Activated T-helper 2 cell treated with anti-CD3 and anti-CD28 coated beads, Interferon-gamma antibody, Interleukin-2, Interleukin-4, amounts not matched to agents 10 μg/mL and 5 μg/mL and 100 μg/mL, durations not matched to agents 14 hours and 24 hours and 36 hours (primary cell): ENCODE measurements at regions not wholly inside any gene's neighbourhood (a gene's known extent, or its start where the extent isn't known, plus 50 kb on each side); places are given as distances from the start of the nearest gene placed in this dataset.
"Not testable (repeated sequence)": the region's sequence is repeated elsewhere in the genome, so short reads cannot be mapped to it uniquely, and the experiment has no call there.

ENCODE experiments used
- DNase-seq: peaks from one replicate; pipeline ENCODE4 v3.0.0; 2021; ENCODE audit warnings: low spot score
- H3K27ac Mint-ChIP-seq: one replicate; pipeline ENCODE4 v1.8.0; 2021; ENCODE audit warnings: mixed read lengths
- H3K27me3 Mint-ChIP-seq: one replicate; pipeline ENCODE4 v1.8.0; 2021; ENCODE audit warnings: low read depth, mixed read lengths
- H3K36me3 Mint-ChIP-seq: one replicate; pipeline ENCODE4 v1.8.0; 2021; ENCODE audit warnings: low read depth, mixed read lengths
- H3K4me1 Mint-ChIP-seq: one replicate; pipeline ENCODE4 v1.8.0; 2021; ENCODE audit warnings: low read depth, mixed read lengths
- H3K4me3 Mint-ChIP-seq: one replicate; pipeline ENCODE4 v1.8.0; 2021; ENCODE audit warnings: low read depth, mild to moderate bottlenecking, moderate library complexity, mixed read lengths
- H3K9me3 Mint-ChIP-seq: one replicate; pipeline ENCODE4 v1.8.0; 2021; ENCODE audit warnings: mixed read lengths
- intact Hi-C: fragments of 100-400 bp; cut with micrococcal nuclease; formaldehyde crosslinking; loops from one replicate; pipeline ENCODE4 v1.15.1; 2023

- H3K27me3 Mint-ChIP-seq: no peaks in the 10 kb centered on the region
These were observed 1235.6 kb downstream of the EFNA5 start for GRCh38 chr5:106435185-106435584.

GRCh38 chr5:106430733-106431132 lies 1240.0 kb downstream of the EFNA5 start:
- intact Hi-C loops, H3K4me1 Mint-ChIP-seq, H3K4me3 Mint-ChIP-seq, H3K27ac Mint-ChIP-seq, DNase-seq, H3K36me3 Mint-ChIP-seq, H3K27me3 Mint-ChIP-seq: not testable (repeated sequence)
- peaks cover 21% of the 10 kb centered on the region for H3K9me3 Mint-ChIP-seq

More at GRCh38 chr5:106435185-106435584, 1235.6 kb downstream of the EFNA5 start:
- Mint-ChIP-seq H3K4me1 (no peaks in the 10 kb centered on the region), H3K9me3 (peaks cover 21% of the 10 kb centered on the region), H3K27ac (no peak overlapping the region), H3K4me3 (no peak overlapping the region), H3K36me3 (no peaks in the 10 kb centered on the region)
- intact Hi-C loops: no loop called here
- DNase-seq: no peak

GRCh38 chr5:106423109-106423897 lies 1247.4 kb downstream of the EFNA5 start:
- no peak overlapping the region for H3K27ac Mint-ChIP-seq
- intact Hi-C loops: no loop called here
- no peak for DNase-seq
- H3K4me1 Mint-ChIP-seq: no peaks in the 10 kb centered on the region
- H3K4me3 Mint-ChIP-seq: no peak overlapping the region
- no peaks in the 10 kb centered on the region for H3K36me3 Mint-ChIP-seq
- no peaks in the 10 kb centered on the region for H3K27me3 Mint-ChIP-seq
- H3K9me3 Mint-ChIP-seq: peaks cover 9% of the 10 kb centered on the region

- H3K4me3 Mint-ChIP-seq: no peak overlapping the region
- H3K27ac Mint-ChIP-seq: no peak overlapping the region
- H3K27me3 Mint-ChIP-seq: no peaks in the 10 kb centered on the region
- no peaks in the 10 kb centered on the region for H3K36me3 Mint-ChIP-seq
- intact Hi-C loops: no loop called here
- no peak for DNase-seq
- peaks cover 17% of the 10 kb centered on the region for H3K9me3 Mint-ChIP-seq
- no peaks in the 10 kb centered on the region for H3K4me1 Mint-ChIP-seq
These were observed 1250.6 kb downstream of the EFNA5 start for GRCh38 chr5:106420102-106420501.

GRCh38 chr5:106418196-106418595 lies 1252.5 kb downstream of the EFNA5 start:
- intact Hi-C loops: no loop called here

GRCh38 chr5:106417566-106417965 lies 1253.2 kb downstream of the EFNA5 start:
- no peaks in the 10 kb centered on the region for H3K27me3 Mint-ChIP-seq
- H3K27ac Mint-ChIP-seq: no peak overlapping the region
- no peaks in the 10 kb centered on the region for H3K36me3 Mint-ChIP-seq
- no peak overlapping the region for H3K4me3 Mint-ChIP-seq
- no peak for DNase-seq
- intact Hi-C loops: no loop called here
- no peaks in the 10 kb centered on the region for H3K4me1 Mint-ChIP-seq
- peaks cover 11% of the 10 kb centered on the region for H3K9me3 Mint-ChIP-seq

More at GRCh38 chr5:106418196-106418595, 1252.5 kb downstream of the EFNA5 start:
- Mint-ChIP-seq H3K4me3 (no peak overlapping the region), H3K4me1 (no peaks in the 10 kb centered on the region), H3K9me3 (peaks cover 11% of the 10 kb centered on the region), H3K27ac (no peak overlapping the region), H3K36me3 (no peaks in the 10 kb centered on the region), H3K27me3 (no peaks in the 10 kb centered on the region)
- no peak for DNase-seq

- Mint-ChIP-seq H3K27ac (no peak overlapping the region), H3K4me3 (no peak overlapping the region)
- DNase-seq: no peak
These were observed 1253.6 kb downstream of the EFNA5 start for GRCh38 chr5:106417163-106417562.

GRCh38 chr5:106415541-106415940 lies 1255.2 kb downstream of the EFNA5 start:
- H3K27me3 Mint-ChIP-seq: no peaks in the 10 kb centered on the region
- no peaks in the 10 kb centered on the region for H3K4me1 Mint-ChIP-seq
- no peaks in the 10 kb centered on the region for H3K36me3 Mint-ChIP-seq
- no peak overlapping the region for H3K4me3 Mint-ChIP-seq
- intact Hi-C loops: no loop called here
- H3K27ac Mint-ChIP-seq: no peak overlapping the region
- peaks cover 11% of the 10 kb centered on the region for H3K9me3 Mint-ChIP-seq
- DNase-seq: no peak

More at GRCh38 chr5:106417163-106417562, 1253.6 kb downstream of the EFNA5 start:
- Mint-ChIP-seq H3K27me3 (no peaks in the 10 kb centered on the region), H3K9me3 (peaks cover 11% of the 10 kb centered on the region), H3K36me3 (no peaks in the 10 kb centered on the region), H3K4me1 (no peaks in the 10 kb centered on the region)
- intact Hi-C loops: no loop called here

GRCh38 chr5:106414342-106414741 lies 1256.4 kb downstream of the EFNA5 start:
- Mint-ChIP-seq H3K4me1 (no peaks in the 10 kb centered on the region), H3K27ac (no peak overlapping the region), H3K4me3 (no peak overlapping the region), H3K27me3 (no peaks in the 10 kb centered on the region), H3K36me3 (no peaks in the 10 kb centered on the region), H3K9me3 (peaks cover 11% of the 10 kb centered on the region)
- intact Hi-C loops: no loop called here
- no peak for DNase-seq

- no peak for DNase-seq
- intact Hi-C loops: no loop called here
- no peak overlapping the region for H3K4me3 Mint-ChIP-seq
- H3K36me3 Mint-ChIP-seq: no peaks in the 10 kb centered on the region
- H3K9me3 Mint-ChIP-seq: peaks cover 11% of the 10 kb centered on the region
- no peaks in the 10 kb centered on the region for H3K4me1 Mint-ChIP-seq
- H3K27ac Mint-ChIP-seq: no peak overlapping the region
- no peaks in the 10 kb centered on the region for H3K27me3 Mint-ChIP-seq
These were observed 1258.1 kb downstream of the EFNA5 start for GRCh38 chr5:106412606-106413005.

- H3K27ac Mint-ChIP-seq: no peak overlapping the region
- DNase-seq: no peak
- intact Hi-C loops: no loop called here
These were observed 1262.2 kb downstream of the EFNA5 start for GRCh38 chr5:106408570-106408969.

GRCh38 chr5:106408141-106408540 lies 1262.6 kb downstream of the EFNA5 start:
- Mint-ChIP-seq H3K36me3 (no peaks in the 10 kb centered on the region), H3K4me3 (no peak overlapping the region), H3K27ac (no peak overlapping the region), H3K27me3 (no peaks in the 10 kb centered on the region), H3K9me3 (no peaks in the 10 kb centered on the region), H3K4me1 (no peaks in the 10 kb centered on the region)
- DNase-seq: no peak
- intact Hi-C loops: no loop called here

More at GRCh38 chr5:106408570-106408969, 1262.2 kb downstream of the EFNA5 start:
- no peak overlapping the region for H3K4me3 Mint-ChIP-seq
- no peaks in the 10 kb centered on the region for H3K36me3 Mint-ChIP-seq
- no peaks in the 10 kb centered on the region for H3K27me3 Mint-ChIP-seq
- H3K9me3 Mint-ChIP-seq: no peaks in the 10 kb centered on the region
- no peaks in the 10 kb centered on the region for H3K4me1 Mint-ChIP-seq

GRCh38 chr5:106401561-106401960 lies 1269.2 kb downstream of the EFNA5 start:
- Mint-ChIP-seq H3K36me3 (no peaks in the 10 kb centered on the region), H3K27me3 (no peaks in the 10 kb centered on the region), H3K9me3 (peaks cover 4% of the 10 kb centered on the region), H3K4me3 (no peak overlapping the region), H3K4me1 (no peaks in the 10 kb centered on the region), H3K27ac (no peak overlapping the region)
- DNase-seq: no peak
- intact Hi-C loops: no loop called here
